SU-DHL-6 (cell line): ENCODE measurements at regions not wholly inside any gene's neighbourhood (a gene's known extent, or its start where the extent isn't known, plus 50 kb on each side); places are given as distances from the start of the nearest gene placed in this dataset.

Experiments
- H2AFZ ChIP-seq: fragments of 200-600 bp; sonication (generic); 2 replicates; pipeline ENCODE4 v1.6.1; 2014; ENCODE audit warnings: low read depth, mild to moderate bottlenecking, moderate library complexity, mixed read lengths, antibody characterized with exemption, low read length; ENCODE audit not compliant: severe bottlenecking
- H3F3A ChIP-seq: fragments of 200-600 bp; shearing (Covaris generic); 2 replicates; pipeline ENCODE4 v1.6.0; 2016; ENCODE audit warnings: antibody characterized with exemption, mild to moderate bottlenecking; ENCODE audit not compliant: insufficient read depth
- H3K27ac ChIP-seq: fragments of 200-600 bp; sonication (generic); 2 replicates; pipeline ENCODE4 v1.5.1; 2016; ENCODE audit warnings: low read depth, mild to moderate bottlenecking, low read length, moderate library complexity, mixed read lengths
- H3K27me3 ChIP-seq: fragments of 200-600 bp; sonication (generic), shearing (Covaris generic); 2 replicates; pipeline ENCODE4 v1.6.0; 2014; ENCODE audit warnings: mild to moderate bottlenecking, low read length
- H3K36me3 ChIP-seq: fragments of 200-600 bp; sonication (generic); 2 replicates; pipeline ENCODE4 v1.6.1; 2014; ENCODE audit warnings: mild to moderate bottlenecking, low read length, mixed read lengths
- H3K4me2 ChIP-seq: fragments of 300-600, 200-600 bp; shearing (Covaris generic), sonication (generic); 2 replicates; pipeline ENCODE4 v1.6.0; 2014; ENCODE audit warnings: low read length, low read depth, mild to moderate bottlenecking; ENCODE audit not compliant: poor library complexity, severe bottlenecking
- H3K4me3 ChIP-seq: fragments of 200-600 bp; sonication (generic); 2 replicates; pipeline ENCODE4 v1.5.1; 2014; ENCODE audit warnings: antibody characterized with exemption, low read length, mild to moderate bottlenecking, mixed read lengths; ENCODE audit not compliant: insufficient read depth, poor library complexity, severe bottlenecking
- H3K79me2 ChIP-seq: fragments of 200-600 bp; sonication (generic); 2 replicates; pipeline ENCODE4 v1.6.1; 2014; ENCODE audit warnings: mild to moderate bottlenecking, low read length, moderate library complexity; ENCODE audit not compliant: insufficient read depth
- H3K9ac ChIP-seq: fragments of 200-600 bp; sonication (generic); 2 replicates; pipeline ENCODE4 v1.7.0; 2014; ENCODE audit warnings: mild to moderate bottlenecking, low read length
- H3K9me2 ChIP-seq: fragments of 200-600 bp; sonication (generic); replicated peaks from 2 replicates; pipeline ENCODE4 v1.6.1; 2014; ENCODE audit warnings: low read length; ENCODE audit not compliant: insufficient read depth
- H3K9me3 ChIP-seq: fragments of 200-600 bp; sonication (generic); 2 replicates; pipeline ENCODE4 v1.6.1; 2014; ENCODE audit warnings: low read length, mixed read lengths; ENCODE audit not compliant: insufficient read depth
- H4K20me1 ChIP-seq: fragments of 200-600 bp; sonication (generic); 2 replicates; pipeline ENCODE4 v1.6.1; 2014; ENCODE audit warnings: low read depth, mild to moderate bottlenecking, antibody characterized with exemption, low read length, moderate library complexity, mixed read lengths
- EZH2phosphoT487 ChIP-seq: fragments of 200-600 bp; sonication (generic), shearing (Covaris generic); conservative IDR thresholded peaks from 2 replicates; pipeline ENCODE4 v1.6.1; 2018; ENCODE audit warnings: mild to moderate bottlenecking, antibody characterized with exemption, low read length, moderate library complexity, mixed read lengths
- TF ChIP-seq, protein P1 (sequence below): fragments of 200-600 bp; sonication (generic); IDR thresholded peaks from one replicate; pipeline ENCODE4 v1.5.1; 2017; ENCODE audit warnings: antibody characterized with exemption, mild to moderate bottlenecking, low read length, moderate library complexity; ENCODE audit not compliant: insufficient read depth, poor library complexity, severe bottlenecking

DNA sequence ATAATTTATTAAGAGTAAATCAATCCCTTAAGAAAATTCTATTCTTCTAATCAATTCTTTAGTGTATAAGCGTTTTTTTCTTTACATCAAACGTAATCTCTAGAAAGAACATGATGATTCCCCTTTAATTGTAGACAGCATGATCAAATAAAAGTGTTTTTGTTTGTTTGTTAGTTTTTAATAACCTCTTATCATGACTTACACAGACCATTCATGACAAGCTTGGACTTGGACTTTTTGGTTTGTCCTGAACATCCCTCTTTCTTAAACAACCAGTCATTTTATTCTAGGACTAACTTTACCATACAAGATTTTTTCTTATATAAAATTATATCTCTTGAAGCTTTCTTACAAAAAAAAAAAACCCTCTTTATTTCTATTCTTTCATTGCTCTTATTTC, 344.6 kb upstream of the SPOCK3 start:
- Histone ChIP-seq H3K4me3 (no peak overlapping the region), H3K27ac (no peak overlapping the region), H3K9ac (no peak overlapping the region), H3K36me3 (no peaks in the 10 kb centered on the region), H3K27me3 (no peaks in the 10 kb centered on the region), H3K9me3 (no peaks in the 10 kb centered on the region), H3K79me2 (no peaks in the 10 kb centered on the region), H3K4me2 (no peak overlapping the region), H2AFZ (no peak overlapping the region), H3K9me2 (no peaks in the 10 kb centered on the region), H3F3A (no peaks in the 10 kb centered on the region), H4K20me1 (no peaks in the 10 kb centered on the region)
- TF ChIP-seq EZH2phosphoT487, result no peak
- TF ChIP-seq, protein P1, sequence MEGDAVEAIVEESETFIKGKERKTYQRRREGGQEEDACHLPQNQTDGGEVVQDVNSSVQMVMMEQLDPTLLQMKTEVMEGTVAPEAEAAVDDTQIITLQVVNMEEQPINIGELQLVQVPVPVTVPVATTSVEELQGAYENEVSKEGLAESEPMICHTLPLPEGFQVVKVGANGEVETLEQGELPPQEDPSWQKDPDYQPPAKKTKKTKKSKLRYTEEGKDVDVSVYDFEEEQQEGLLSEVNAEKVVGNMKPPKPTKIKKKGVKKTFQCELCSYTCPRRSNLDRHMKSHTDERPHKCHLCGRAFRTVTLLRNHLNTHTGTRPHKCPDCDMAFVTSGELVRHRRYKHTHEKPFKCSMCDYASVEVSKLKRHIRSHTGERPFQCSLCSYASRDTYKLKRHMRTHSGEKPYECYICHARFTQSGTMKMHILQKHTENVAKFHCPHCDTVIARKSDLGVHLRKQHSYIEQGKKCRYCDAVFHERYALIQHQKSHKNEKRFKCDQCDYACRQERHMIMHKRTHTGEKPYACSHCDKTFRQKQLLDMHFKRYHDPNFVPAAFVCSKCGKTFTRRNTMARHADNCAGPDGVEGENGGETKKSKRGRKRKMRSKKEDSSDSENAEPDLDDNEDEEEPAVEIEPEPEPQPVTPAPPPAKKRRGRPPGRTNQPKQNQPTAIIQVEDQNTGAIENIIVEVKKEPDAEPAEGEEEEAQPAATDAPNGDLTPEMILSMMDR, result no peak

DNA sequence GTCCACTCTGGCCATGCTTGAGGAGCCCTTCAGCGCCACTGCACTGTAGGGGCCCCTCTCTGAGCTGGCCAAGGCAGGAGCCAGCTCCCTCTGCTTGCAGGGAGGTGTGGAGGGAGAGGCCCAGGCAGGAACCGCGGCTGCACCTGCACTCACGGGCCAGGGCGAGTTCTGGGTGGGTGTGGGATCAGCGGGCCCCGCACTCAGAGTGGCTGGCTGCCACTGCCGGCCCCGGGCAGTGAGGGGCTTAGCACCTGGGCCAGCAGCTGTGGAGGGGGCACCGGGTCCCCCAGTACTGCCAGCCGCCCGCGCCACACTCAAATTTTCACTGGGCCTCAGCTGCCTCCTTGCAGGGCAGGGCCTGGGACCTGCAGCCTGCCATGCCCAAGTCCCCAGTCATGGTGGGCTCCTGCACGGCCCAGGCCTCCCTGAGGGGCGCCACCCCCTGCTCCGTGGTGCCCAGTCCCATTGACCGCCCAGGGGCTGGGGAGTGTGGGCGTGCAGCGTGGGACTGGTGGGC, 347.2 kb upstream of the SPOCK3 start:
- Histone ChIP-seq H2AFZ (no peak overlapping the region), H3K9me3 (no peaks in the 10 kb centered on the region), H3K4me3 (no peak overlapping the region), H4K20me1 (no peaks in the 10 kb centered on the region), H3K27ac (no peak overlapping the region), H3K4me2 (no peak overlapping the region), H3K9ac (no peak overlapping the region), H3K9me2 (no peaks in the 10 kb centered on the region), H3K36me3 (no peaks in the 10 kb centered on the region), H3F3A (no peaks in the 10 kb centered on the region), H3K79me2 (no peaks in the 10 kb centered on the region), H3K27me3 (no peaks in the 10 kb centered on the region)
- no peak for TF ChIP-seq EZH2phosphoT487
- TF ChIP-seq, protein P1, result no peak

DNA sequence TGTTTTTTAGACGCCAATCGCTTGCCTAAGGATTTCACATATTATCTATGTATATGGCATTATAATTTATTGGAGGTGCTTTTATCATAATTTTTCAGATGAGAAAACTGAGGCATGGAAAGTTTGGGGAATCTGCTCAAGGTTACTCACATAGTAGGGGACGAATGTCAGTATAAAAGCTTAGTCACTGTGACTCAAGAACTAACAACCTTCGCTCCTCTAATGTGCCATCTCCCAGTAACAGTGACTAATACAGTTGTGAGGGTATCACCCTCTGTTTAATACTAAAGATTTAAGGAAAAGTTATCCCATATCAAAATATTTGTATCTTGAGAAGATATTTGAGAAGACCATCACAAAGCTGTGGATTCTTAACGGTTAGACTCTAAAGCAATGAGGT, 353.1 kb upstream of the SPOCK3 start:
- H3K4me3 ChIP-seq, result no peak overlapping the region
- no peaks in the 10 kb centered on the region for H3F3A ChIP-seq
- no peaks in the 10 kb centered on the region for H3K27me3 ChIP-seq
- H4K20me1 ChIP-seq, result no peaks in the 10 kb centered on the region
- H3K4me2 ChIP-seq, result no peak overlapping the region
- H3K27ac ChIP-seq, result no peak overlapping the region
- H3K9me3 ChIP-seq, result no peaks in the 10 kb centered on the region
- H3K9me2 ChIP-seq, result no peaks in the 10 kb centered on the region
- H3K36me3 ChIP-seq, result no peaks in the 10 kb centered on the region
- no peaks in the 10 kb centered on the region for H3K79me2 ChIP-seq
- TF ChIP-seq, protein P1, result no peak
- TF ChIP-seq EZH2phosphoT487, result no peak
- no peak overlapping the region for H2AFZ ChIP-seq
- no peak overlapping the region for H3K9ac ChIP-seq

DNA sequence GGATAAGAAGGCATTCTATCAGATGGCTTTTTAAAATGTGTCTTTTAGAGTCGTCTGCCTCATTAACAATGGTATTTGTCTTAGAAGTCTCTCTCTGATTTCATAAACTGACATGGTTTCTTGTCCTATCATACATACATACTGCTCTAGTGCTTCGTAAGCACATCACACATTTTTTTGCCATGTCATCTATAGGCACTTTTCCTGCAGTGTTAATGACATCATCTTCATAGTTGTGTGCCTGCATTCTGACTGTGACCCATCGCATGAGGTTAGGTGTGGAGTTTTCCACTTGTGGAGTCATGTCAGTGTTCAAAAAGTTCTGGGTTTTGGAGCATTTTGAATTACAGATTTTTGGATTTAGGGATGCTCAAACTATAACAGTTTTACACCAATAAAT, 361.6 kb upstream of the SPOCK3 start:
- no peaks in the 10 kb centered on the region for H3K36me3 ChIP-seq
- no peak overlapping the region for H3K4me3 ChIP-seq
- TF ChIP-seq, protein P1, result no peak
- TF ChIP-seq EZH2phosphoT487, result no peak
- no peaks in the 10 kb centered on the region for H3K9me3 ChIP-seq
- H2AFZ ChIP-seq, result no peak overlapping the region
- no peak overlapping the region for H3K4me2 ChIP-seq
- no peaks in the 10 kb centered on the region for H3K27me3 ChIP-seq
- H3F3A ChIP-seq, result no peaks in the 10 kb centered on the region
- no peaks in the 10 kb centered on the region for H3K9me2 ChIP-seq
- no peak overlapping the region for H3K9ac ChIP-seq
- H3K79me2 ChIP-seq, result no peaks in the 10 kb centered on the region
- H3K27ac ChIP-seq, result no peak overlapping the region
- H4K20me1 ChIP-seq, result no peaks in the 10 kb centered on the region
